ENCODE measurements at regions not wholly inside any gene's neighbourhood (a gene's known extent, or its start where the extent isn't known, plus 50 kb on each side); places are given as distances from the start of the nearest gene placed in this dataset.

DNA sequence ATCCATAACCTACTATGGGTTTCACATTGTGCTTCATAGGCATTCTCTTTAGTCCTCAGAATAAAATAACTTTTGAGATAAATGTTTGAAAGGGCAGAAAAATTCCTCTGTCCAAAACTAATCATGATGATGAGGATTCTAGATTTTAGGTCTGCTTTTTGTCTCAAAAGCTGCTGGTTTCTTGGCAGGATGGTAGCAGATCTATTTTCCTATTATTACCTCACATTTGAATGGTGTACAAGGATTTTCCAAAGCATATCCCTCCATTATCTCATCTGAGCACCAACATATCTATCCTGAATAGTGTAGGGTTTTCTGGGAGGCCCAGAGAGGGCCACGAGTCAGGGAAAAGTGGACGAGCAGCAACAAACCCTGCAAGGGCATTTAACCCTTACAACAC lies 201.9 kb downstream of the PLPP3 start:
- Mint-ChIP-seq H3K4me3 (ENCODE audit: low read depth) (no peak overlapping the region), H3K36me3 (ENCODE audit: low read depth) (no peaks in the 10 kb centered on the region), H3K4me1 (ENCODE audit: low read depth) (no peaks in the 10 kb centered on the region), H3K27me3 (ENCODE audit: low read depth) (no peaks in the 10 kb centered on the region), H3K9me3 (no peaks in the 10 kb centered on the region), H3K27ac (no peak overlapping the region)
- DNase-seq (ENCODE audit: low spot score) = no peak
- intact Hi-C loops (cut with micrococcal nuclease) = no loop called here

DNA sequence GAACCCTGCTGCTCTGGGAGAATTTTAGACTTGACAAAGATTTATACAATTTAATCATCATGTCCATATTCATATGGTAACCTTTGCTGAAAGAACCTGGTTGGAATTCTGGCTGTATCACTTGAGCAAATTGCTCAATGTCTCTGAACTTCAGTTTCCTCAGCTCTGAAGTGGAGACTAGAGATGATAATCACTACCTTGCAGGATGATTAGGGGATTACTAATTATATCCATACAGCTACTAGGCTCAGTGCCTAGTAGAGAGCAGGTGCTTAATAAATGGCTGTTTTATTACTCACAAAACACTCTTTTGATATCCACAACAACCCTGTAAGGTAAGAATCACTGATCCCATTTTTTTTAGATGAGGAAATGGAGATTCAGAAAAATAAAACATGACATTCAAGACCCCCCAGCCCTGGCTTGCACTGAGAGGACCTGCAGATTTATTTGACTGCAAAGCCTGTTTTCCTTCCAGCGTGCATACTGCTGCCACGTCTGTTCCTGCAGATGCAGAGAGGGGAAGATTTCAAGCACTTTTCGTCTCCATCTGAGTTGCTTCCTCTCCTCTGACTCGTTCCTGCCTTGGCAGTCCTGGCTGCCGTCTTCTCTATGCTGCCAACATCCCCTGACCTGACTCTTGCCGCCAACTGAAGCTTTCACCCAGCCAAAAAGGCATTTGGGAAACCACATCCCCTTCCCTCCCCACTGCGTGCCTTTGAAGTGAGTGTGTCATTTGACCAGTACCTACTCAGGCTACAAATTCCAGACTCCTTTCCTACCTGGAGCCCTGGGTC lies 203.0 kb downstream of the PLPP3 start:
- no peak for DNase-seq (ENCODE audit: low spot score)
- no peak overlapping the region for H3K27ac Mint-ChIP-seq
- intact Hi-C loops (cut with micrococcal nuclease) = no loop called here
- no peak overlapping the region for H3K4me3 Mint-ChIP-seq (ENCODE audit: low read depth)
- H3K9me3 Mint-ChIP-seq = no peaks in the 10 kb centered on the region
- no peaks in the 10 kb centered on the region for H3K36me3 Mint-ChIP-seq (ENCODE audit: low read depth)
- no peaks in the 10 kb centered on the region for H3K4me1 Mint-ChIP-seq (ENCODE audit: low read depth)
- no peaks in the 10 kb centered on the region for H3K27me3 Mint-ChIP-seq (ENCODE audit: low read depth)

DNA sequence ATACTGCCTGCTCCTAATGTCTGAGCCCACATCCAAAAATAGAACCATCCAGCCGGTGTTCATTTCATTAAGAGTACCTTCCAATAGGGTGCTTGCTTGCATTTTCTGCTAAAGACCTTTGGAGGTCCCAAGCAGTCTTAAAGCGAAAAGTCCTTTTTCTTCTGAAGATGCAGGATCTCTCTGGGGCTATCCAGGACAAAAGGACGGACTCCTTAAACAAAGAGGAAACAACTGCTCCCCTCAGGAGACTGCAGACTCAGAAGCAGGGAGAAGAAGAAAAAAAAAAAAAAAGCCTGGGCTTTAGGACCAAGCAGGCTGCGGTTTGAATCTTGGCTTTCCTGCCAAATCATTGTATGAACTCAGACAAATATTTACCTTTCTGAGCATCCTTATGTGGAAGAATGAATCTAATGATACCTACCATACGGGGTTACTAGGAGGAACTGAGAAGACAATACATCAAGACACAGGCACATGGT lies 204.0 kb downstream of the PLPP3 start:
- no peak overlapping the region for H3K27ac Mint-ChIP-seq
- no peaks in the 10 kb centered on the region for H3K9me3 Mint-ChIP-seq
- H3K4me1 Mint-ChIP-seq (ENCODE audit: low read depth) = no peaks in the 10 kb centered on the region
- H3K36me3 Mint-ChIP-seq (ENCODE audit: low read depth) = no peaks in the 10 kb centered on the region
- DNase-seq (ENCODE audit: low spot score) = no peak
- intact Hi-C loops (cut with micrococcal nuclease) = no loop called here
- no peak overlapping the region for H3K4me3 Mint-ChIP-seq (ENCODE audit: low read depth)
- H3K27me3 Mint-ChIP-seq (ENCODE audit: low read depth) = no peaks in the 10 kb centered on the region

DNA sequence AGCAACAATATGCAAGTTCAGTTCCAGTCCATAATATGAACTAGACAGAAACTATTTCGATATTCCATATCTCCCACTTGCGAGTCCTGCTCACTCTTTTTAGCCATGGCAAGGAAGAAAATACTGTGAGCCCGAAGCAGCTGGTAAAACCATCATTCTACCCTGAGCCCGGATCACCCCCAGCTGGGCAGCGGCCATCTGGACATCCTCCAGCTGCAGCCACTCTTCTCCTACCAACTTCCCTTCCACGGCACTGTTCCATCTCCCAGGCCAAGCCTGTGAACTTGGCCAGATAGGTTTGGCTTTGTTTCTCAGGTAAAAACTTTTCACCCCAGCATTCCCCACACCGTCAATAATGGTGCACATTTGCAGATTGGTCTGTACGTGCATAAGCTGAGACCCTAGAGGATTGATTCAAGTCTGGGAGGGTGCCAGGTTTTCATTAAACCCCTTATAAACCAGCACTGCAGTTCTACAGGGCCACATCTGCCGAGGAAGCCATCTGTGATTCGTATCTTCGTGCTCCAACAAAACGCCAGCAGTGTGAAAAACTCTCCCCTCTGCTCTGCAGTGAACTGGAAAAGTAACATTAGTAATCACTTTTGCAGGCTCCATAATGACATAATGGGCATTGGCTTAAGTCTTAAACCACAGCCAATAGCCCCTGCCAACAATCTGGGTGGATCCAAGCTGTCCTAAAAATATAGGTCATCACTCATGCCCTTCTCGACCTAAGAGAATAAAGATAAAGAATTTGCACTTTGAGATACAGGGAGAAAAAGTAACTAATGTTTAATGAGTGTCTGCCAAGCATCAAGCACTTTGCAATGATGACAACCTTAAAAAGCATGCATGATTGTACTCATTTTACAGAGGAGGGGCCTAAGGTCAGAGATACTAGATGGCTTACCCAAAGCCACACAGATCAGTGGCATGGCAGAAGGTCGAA lies 205.1 kb downstream of the PLPP3 start:
- H3K27ac Mint-ChIP-seq = no peak overlapping the region
- intact Hi-C loops (cut with micrococcal nuclease) = no loop called here
- no peaks in the 10 kb centered on the region for H3K9me3 Mint-ChIP-seq
- DNase-seq (ENCODE audit: low spot score) = no peak
- no peak overlapping the region for H3K4me3 Mint-ChIP-seq (ENCODE audit: low read depth)
- no peaks in the 10 kb centered on the region for H3K4me1 Mint-ChIP-seq (ENCODE audit: low read depth)
- no peaks in the 10 kb centered on the region for H3K27me3 Mint-ChIP-seq (ENCODE audit: low read depth)
- no peaks in the 10 kb centered on the region for H3K36me3 Mint-ChIP-seq (ENCODE audit: low read depth)

DNA sequence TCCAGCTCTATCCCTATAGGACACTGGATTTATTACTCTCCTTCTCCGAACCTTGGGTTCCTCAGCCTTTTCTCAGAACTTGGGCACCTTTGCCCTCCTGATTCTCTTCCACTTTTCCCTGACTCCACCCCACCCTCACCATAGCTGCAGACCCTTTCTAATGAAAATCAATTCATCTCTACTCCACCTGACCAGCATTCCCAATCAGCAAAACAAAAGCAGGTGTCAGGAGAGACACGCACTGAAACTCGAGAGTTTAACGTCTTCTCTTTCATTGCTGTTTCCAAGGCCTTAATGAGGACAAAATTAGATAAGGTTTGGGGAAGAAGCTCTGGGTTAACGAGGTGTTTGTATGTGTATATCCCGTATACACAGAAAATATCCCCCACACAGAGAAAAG lies 208.8 kb downstream of the PLPP3 start:
- Mint-ChIP-seq H3K27me3 (ENCODE audit: low read depth) (no peaks in the 10 kb centered on the region), H3K27ac (no peak overlapping the region), H3K4me3 (ENCODE audit: low read depth) (no peak overlapping the region), H3K36me3 (ENCODE audit: low read depth) (no peaks in the 10 kb centered on the region), H3K9me3 (no peaks in the 10 kb centered on the region), H3K4me1 (ENCODE audit: low read depth) (no peaks in the 10 kb centered on the region)
- intact Hi-C loops (cut with micrococcal nuclease) = no loop called here
- no peak for DNase-seq (ENCODE audit: low spot score)

DNA sequence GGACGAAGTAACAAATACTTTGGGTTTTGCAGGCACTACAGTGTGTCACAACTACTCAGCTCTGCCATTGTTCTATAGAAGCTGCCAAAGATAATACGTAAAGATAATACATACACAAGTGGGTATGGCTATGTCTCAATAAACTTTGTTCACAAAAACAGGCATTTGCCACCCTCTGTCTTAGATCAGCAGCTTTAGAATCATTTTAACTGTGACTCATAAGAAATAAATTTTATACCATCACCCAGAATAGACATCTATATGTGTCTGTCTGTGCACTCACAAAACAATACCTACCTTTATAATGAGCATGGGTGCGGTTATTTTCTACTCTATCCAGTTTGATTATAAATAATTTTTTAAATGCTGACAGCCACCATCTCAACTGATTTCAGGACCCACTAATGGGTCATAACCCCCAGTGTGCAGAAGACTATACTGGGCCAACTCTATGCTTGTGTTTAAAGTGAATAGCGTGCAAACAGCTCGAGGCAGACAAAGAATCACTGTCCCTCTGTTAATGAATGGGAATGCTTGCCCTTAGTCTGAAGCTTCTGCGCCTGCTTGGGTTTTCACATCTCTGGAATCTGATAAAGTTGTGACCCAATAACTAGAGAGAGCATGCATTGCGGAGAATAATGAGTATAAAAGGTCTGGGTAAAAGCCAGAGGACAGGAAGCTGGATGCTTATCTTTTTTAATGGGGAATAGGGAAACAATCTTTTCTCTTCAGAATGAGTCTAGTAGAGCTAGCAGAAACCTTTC lies 216.2 kb downstream of the PLPP3 start:
- Mint-ChIP-seq H3K36me3 (ENCODE audit: low read depth) (no peaks in the 10 kb centered on the region), H3K9me3 (no peaks in the 10 kb centered on the region), H3K27me3 (ENCODE audit: low read depth) (no peaks in the 10 kb centered on the region), H3K4me3 (ENCODE audit: low read depth) (no peak overlapping the region), H3K4me1 (ENCODE audit: low read depth) (no peaks in the 10 kb centered on the region), H3K27ac (no peak overlapping the region)
- intact Hi-C loops (cut with micrococcal nuclease) = no loop called here
- no peak for DNase-seq (ENCODE audit: low spot score)

DNA sequence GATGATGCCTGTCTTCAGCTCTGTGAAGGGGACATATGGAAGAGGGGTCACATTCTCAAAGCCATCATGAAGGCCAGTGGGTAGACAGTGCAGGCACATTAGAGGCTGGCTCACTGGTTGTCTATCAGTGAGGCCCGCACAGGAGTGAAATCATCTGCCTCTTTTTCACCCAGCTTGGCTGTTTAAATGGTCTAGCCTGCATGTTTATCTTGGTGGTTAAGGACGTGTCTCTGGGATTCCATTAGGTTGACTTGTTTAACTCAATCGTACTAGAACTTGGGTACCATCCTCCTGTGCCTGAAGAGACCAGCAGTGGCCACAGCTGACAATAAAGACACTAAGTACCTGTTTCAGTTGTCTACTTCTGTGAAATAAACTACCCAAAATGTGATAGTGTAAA lies 219.3 kb downstream of the PLPP3 start:
- Mint-ChIP-seq H3K9me3 (no peaks in the 10 kb centered on the region), H3K27ac (no peak overlapping the region)

DNA sequence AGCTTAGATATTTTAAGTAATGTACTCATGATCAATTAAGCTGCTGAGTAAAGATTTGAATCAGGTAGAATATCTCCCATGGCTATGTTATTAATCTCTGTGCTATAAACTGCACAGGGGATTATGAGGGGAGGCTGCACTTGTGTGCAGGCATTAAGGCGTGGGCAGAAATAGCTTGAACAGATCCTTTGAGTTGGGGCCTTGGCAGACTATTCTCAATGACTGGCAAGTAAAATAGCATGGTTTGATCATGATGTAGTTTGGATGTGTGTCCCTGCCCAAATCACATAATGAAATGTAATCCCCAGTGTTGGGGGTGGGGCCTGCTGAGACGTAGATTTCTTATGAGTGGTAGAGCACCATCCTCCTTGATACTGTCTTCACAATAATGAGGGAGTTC lies 220.3 kb downstream of the PLPP3 start:
- Mint-ChIP-seq H3K9me3 (no peaks in the 10 kb centered on the region), H3K27ac (no peak overlapping the region), H3K4me1 (ENCODE audit: low read depth) (no peaks in the 10 kb centered on the region), H3K36me3 (ENCODE audit: low read depth) (no peaks in the 10 kb centered on the region), H3K27me3 (ENCODE audit: low read depth) (no peaks in the 10 kb centered on the region), H3K4me3 (ENCODE audit: low read depth) (no peak overlapping the region)
- no peak for DNase-seq (ENCODE audit: low spot score)
- intact Hi-C loops (cut with micrococcal nuclease) = no loop called here

More for the DNA sequence above, 219.3 kb downstream of the PLPP3 start:
- Mint-ChIP-seq H3K36me3 (ENCODE audit: low read depth) (no peaks in the 10 kb centered on the region), H3K27me3 (ENCODE audit: low read depth) (no peaks in the 10 kb centered on the region), H3K4me1 (ENCODE audit: low read depth) (no peaks in the 10 kb centered on the region), H3K4me3 (ENCODE audit: low read depth) (no peak overlapping the region)
- no peak for DNase-seq (ENCODE audit: low spot score)
- intact Hi-C loops (cut with micrococcal nuclease) = no loop called here

DNA sequence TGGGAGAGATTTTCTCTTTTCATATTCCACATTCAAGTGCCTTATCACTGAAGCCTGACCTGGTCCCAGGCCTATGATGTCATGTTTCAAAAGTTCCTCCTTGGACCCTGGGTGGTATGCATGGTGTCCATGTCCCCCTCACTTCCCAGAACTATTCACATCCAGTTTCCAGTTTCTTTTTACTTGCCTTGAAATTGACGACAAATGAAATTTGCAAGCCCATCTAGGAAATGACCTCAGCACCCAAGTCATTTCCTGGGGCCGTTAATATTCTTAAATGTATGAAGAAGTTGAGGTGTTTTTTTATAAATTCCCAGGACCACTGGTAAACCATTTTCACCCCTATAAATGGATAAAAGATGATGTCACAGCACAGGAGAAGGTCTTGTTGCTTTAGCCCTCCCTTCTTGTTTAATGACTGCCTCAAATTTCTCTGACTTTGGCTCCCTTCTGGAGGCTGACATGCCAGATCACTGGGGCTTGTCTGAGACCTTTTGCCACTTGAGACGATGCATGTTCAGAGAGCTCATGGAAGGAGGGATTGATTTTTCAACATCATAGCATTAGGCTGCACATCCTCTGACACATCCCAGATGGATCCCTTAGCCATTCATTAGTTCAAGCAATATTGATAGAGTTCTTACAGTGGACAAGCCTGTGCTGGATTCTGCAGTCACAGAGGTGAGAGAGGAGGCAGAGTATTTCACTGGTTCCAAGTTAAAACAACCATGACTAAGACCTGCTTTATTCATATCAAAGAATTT lies 221.3 kb downstream of the PLPP3 start:
- Mint-ChIP-seq H3K27me3 (ENCODE audit: low read depth) (no peaks in the 10 kb centered on the region), H3K36me3 (ENCODE audit: low read depth) (no peaks in the 10 kb centered on the region), H3K9me3 (no peaks in the 10 kb centered on the region), H3K4me1 (ENCODE audit: low read depth) (no peaks in the 10 kb centered on the region), H3K27ac (no peak overlapping the region), H3K4me3 (ENCODE audit: low read depth) (no peak overlapping the region)
- intact Hi-C loops (cut with micrococcal nuclease) = no loop called here
- DNase-seq (ENCODE audit: low spot score) = no peak

DNA sequence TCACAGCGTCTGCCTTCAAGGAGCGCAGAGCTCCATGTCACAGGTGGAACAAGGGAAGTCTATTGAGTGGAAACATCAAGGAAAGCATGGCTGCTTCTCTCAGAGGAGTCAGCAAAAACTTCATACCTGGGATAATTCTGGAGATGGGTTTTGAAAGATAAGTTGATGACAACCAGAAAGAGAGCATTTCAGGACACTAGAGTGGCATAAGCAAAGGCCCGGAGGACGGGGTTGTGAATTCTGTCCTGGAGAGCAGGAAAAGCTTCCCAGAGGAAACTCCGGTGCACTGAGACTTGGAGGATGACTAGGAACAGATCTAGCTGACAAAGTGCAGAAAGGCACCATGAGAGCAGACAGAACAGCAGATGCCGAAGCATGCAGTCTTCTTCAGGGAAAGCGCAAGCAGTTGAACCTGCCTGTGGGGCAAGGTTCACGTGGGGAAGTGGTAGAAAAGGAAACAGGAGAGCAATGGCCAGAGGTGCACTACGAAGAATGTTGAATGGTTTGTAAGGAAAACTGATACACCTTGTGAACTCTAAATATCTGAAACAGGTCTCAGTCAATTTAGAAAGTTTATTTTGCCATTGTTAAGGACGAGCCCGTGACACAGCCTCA lies 222.9 kb downstream of the PLPP3 start:
- Mint-ChIP-seq H3K4me1 (ENCODE audit: low read depth) (no peaks in the 10 kb centered on the region), H3K4me3 (ENCODE audit: low read depth) (no peak overlapping the region), H3K27me3 (ENCODE audit: low read depth) (no peaks in the 10 kb centered on the region), H3K27ac (no peak overlapping the region), H3K36me3 (ENCODE audit: low read depth) (no peaks in the 10 kb centered on the region), H3K9me3 (no peaks in the 10 kb centered on the region)
- intact Hi-C loops (cut with micrococcal nuclease) = no loop called here
- no peak for DNase-seq (ENCODE audit: low spot score)

DNA sequence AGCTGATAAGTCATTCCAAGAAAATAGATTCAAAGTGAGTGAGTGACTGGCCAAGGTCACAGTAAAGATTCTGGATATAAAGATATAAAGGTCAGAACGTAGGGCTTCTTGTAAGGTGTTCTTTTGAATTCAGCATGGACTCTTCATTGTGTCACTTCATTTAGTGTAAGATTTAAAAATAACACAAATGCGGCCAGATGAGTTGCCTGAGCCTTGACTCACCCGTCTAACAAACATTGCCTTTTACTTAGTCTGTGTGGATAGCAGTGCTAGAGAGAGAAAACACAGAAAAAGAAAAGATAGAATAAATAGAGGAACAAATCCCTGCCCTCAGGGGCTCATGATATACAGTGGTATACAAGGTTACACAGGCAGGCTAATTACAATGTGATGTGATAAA lies 223.4 kb downstream of the PLPP3 start:
- no peaks in the 10 kb centered on the region for H3K9me3 Mint-ChIP-seq
- H3K4me1 Mint-ChIP-seq (ENCODE audit: low read depth) = no peaks in the 10 kb centered on the region
- no peaks in the 10 kb centered on the region for H3K36me3 Mint-ChIP-seq (ENCODE audit: low read depth)
- no peak overlapping the region for H3K27ac Mint-ChIP-seq
- H3K27me3 Mint-ChIP-seq (ENCODE audit: low read depth) = no peaks in the 10 kb centered on the region
- no peak for DNase-seq (ENCODE audit: low spot score)
- H3K4me3 Mint-ChIP-seq (ENCODE audit: low read depth) = no peak overlapping the region
- intact Hi-C loops (cut with micrococcal nuclease) = no loop called here

DNA sequence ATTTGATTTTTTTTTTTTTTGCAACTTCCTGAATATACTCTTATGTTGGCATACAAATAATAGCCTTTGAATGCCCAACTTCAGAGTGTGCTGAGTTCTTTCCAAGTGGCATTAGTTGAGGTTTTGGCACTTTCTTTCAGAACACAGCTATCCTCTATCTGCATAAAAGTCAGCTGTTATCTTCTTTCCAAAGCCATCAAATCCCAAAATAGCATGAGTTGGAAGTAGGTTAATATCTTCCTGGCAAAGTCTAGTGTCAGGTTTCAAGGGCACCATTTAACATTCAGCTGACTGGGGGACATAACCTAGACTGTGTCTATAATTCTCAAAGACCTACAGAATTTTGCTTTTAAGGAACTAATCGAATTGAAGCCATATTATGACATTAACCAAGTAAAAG lies 223.9 kb downstream of the PLPP3 start:
- Mint-ChIP-seq H3K27ac (no peak overlapping the region), H3K4me3 (ENCODE audit: low read depth) (no peak overlapping the region), H3K36me3 (ENCODE audit: low read depth) (no peaks in the 10 kb centered on the region), H3K4me1 (ENCODE audit: low read depth) (no peaks in the 10 kb centered on the region), H3K27me3 (ENCODE audit: low read depth) (no peaks in the 10 kb centered on the region), H3K9me3 (no peaks in the 10 kb centered on the region)
- intact Hi-C loops (cut with micrococcal nuclease) = no loop called here
- DNase-seq (ENCODE audit: low spot score) = no peak
